ENCODE measurements at regions not wholly inside any gene's neighbourhood (a gene's known extent, or its start where the extent isn't known, plus 50 kb on each side); places are given as distances from the start of the nearest gene placed in this dataset.

- TF ChIP-seq POLR2A (IDR thresholded peaks at IDR 0.05; ENCODE audit: low read length) (no peak), GATA1 (IDR thresholded peaks at IDR 0.05; ENCODE audit: low read depth, low read length) (no peak)
Observed at GRCh38 chr15:72939514-72940228, 112.6 kb upstream of the NEO1 start.

Measured in erythroblast (primary cell).